ENCODE measurements at regions not wholly inside any gene's neighbourhood (a gene's known extent, or its start where the extent isn't known, plus 50 kb on each side); places are given as distances from the start of the nearest gene placed in this dataset.

GRCh38 chr12:131617179-131617578 is 93.7 kb upstream of the SFSWAP start:
- no peak for TF ChIP-seq CTCF (IDR thresholded peaks at IDR 0.05)
- H3K9me3 ChIP-seq: no peaks in the 10 kb centered on the region
- H3K27me3 ChIP-seq: peaks cover 0 to 43% of the 10 kb centered on the region in 2 donors
- no peaks in the 10 kb centered on the region for H3K36me3 ChIP-seq
- no peak overlapping the region for H3K27ac ChIP-seq
- no peak for DNase-seq
- H3K4me1 ChIP-seq: no peaks in the 10 kb centered on the region
- intact Hi-C loops (cut with DNase I; ENCODE audit: low total_unique reads): no loop called here
- H3K4me3 ChIP-seq: no peak overlapping the region

GRCh38 chr12:131617596-131618302 is 93.1 kb upstream of the SFSWAP start:
- Histone ChIP-seq H3K4me3 (no peak overlapping the region), H3K27ac (no peak overlapping the region), H3K36me3 (no peaks in the 10 kb centered on the region), H3K4me1 (no peaks in the 10 kb centered on the region), H3K9me3 (no peaks in the 10 kb centered on the region), H3K27me3 (peaks cover 0 to 47% of the 10 kb centered on the region in 2 donors)
- DNase-seq: no peak
- TF ChIP-seq CTCF (IDR thresholded peaks at IDR 0.05): no peak
- intact Hi-C loops (cut with DNase I; ENCODE audit: low total_unique reads): no loop called here

GRCh38 chr12:131618303-131618658 is 92.6 kb upstream of the SFSWAP start:
- DNase-seq: no peak
- no peaks in the 10 kb centered on the region for H3K4me1 ChIP-seq
- intact Hi-C loops (cut with DNase I; ENCODE audit: low total_unique reads): no loop called here
- H3K4me3 ChIP-seq: no peak overlapping the region
- H3K36me3 ChIP-seq: no peaks in the 10 kb centered on the region
- H3K27me3 ChIP-seq: peaks cover 0 to 47% of the 10 kb centered on the region in 2 donors
- no peak overlapping the region for H3K27ac ChIP-seq
- no peak for TF ChIP-seq CTCF (IDR thresholded peaks at IDR 0.05)
- no peaks in the 10 kb centered on the region for H3K9me3 ChIP-seq

GRCh38 chr12:131618701-131619100 is 92.2 kb upstream of the SFSWAP start:
- no peak for DNase-seq
- Histone ChIP-seq H3K4me1 (no peaks in the 10 kb centered on the region), H3K27ac (no peak overlapping the region), H3K27me3 (peaks cover 0 to 47% of the 10 kb centered on the region in 2 donors), H3K36me3 (no peaks in the 10 kb centered on the region), H3K4me3 (no peak overlapping the region), H3K9me3 (no peaks in the 10 kb centered on the region)
- TF ChIP-seq CTCF (IDR thresholded peaks at IDR 0.05): no peak
- intact Hi-C loops (cut with DNase I; ENCODE audit: low total_unique reads): no loop called here

- H3K4me1 ChIP-seq: no peaks in the 10 kb centered on the region
- no peak overlapping the region for H3K27ac ChIP-seq
- H3K36me3 ChIP-seq: no peaks in the 10 kb centered on the region
- H3K27me3 ChIP-seq: peaks cover 0 to 47% of the 10 kb centered on the region in 2 donors
- DNase-seq: no peak
- no peaks in the 10 kb centered on the region for H3K9me3 ChIP-seq
- TF ChIP-seq CTCF (IDR thresholded peaks at IDR 0.05): no peak
- intact Hi-C loops (cut with DNase I; ENCODE audit: low total_unique reads): no loop called here
- no peak overlapping the region for H3K4me3 ChIP-seq
Measured at GRCh38 chr12:131619106-131619642, 91.7 kb upstream of the SFSWAP start.
